IMR-90 (cell line): ENCODE measurements at regions not wholly inside any gene's neighbourhood (a gene's known extent, or its start where the extent isn't known, plus 50 kb on each side); places are given as distances from the start of the nearest gene placed in this dataset.

ENCODE experiments used
- ATAC-seq: fragments of 200-7000 bp; cut with Tn5 transposase; 2 replicates; pipeline ENCODE4 v1.9.1; 2020; ENCODE audit warnings: low read depth, mild to moderate bottlenecking, moderate library complexity
- BruUV-seq: library from RNA; stranded (reverse); fragments of 400-500 nt; replicated peaks from 2 replicates; lab custom pipeline; 2021; lab: Mats Ljungman, UMichigan
- CTCF ChIA-PET: fragments of 300-600 bp; formaldehyde crosslinking; extraction: SDS; loops from one replicate; lab custom pipeline; 2021; ENCODE audit warnings: antibody characterized with exemption; lab: Yijun Ruan, JAX
- POLR2A ChIA-PET: fragments of 300-600 bp; sonication (Branson Sonifier 250); formaldehyde crosslinking; loops from one replicate; lab custom pipeline; 2022; ENCODE audit warnings: antibody characterized with exemption; ENCODE audit not compliant: unreplicated experiment; lab: Charles Lee
- DNase-seq: peaks from one replicate; pipeline ENCODE4 v3.0.0; 2013
- H2AFZ ChIP-seq: replicated peaks from 2 replicates; pipeline ENCODE3; 2013; ENCODE audit warnings: low read length, mild to moderate bottlenecking; ENCODE audit not compliant: poor library complexity
- H2AK5ac ChIP-seq: 2 replicates; pipeline ENCODE4 v1.6.1; 2013; ENCODE audit warnings: low read depth, low read length, inconsistent platforms
- H2AK9ac ChIP-seq: replicated peaks from 2 replicates; pipeline ENCODE3; 2013; ENCODE audit warnings: mild to moderate bottlenecking, low read depth, low read length, moderate library complexity; ENCODE audit not compliant: poor library complexity
- H2BK120ac ChIP-seq: 2 replicates; pipeline ENCODE4 v1.6.1; 2013; ENCODE audit warnings: low read depth, low read length, inconsistent platforms
- H2BK15ac ChIP-seq: 3 replicates; pipeline ENCODE4 v1.6.1; 2013; ENCODE audit warnings: low read depth, low read length, inconsistent platforms
- H2BK20ac ChIP-seq: 2 replicates; pipeline ENCODE4 v1.6.1; 2013; ENCODE audit warnings: low read depth, mild to moderate bottlenecking, inconsistent platforms, low read length, moderate library complexity
- H2BK5ac ChIP-seq: 2 replicates; pipeline ENCODE4 v1.6.1; 2013; ENCODE audit warnings: mild to moderate bottlenecking, low read depth, low read length, inconsistent platforms; ENCODE audit not compliant: poor library complexity, severe bottlenecking
- H3K14ac ChIP-seq: replicated peaks from 2 replicates; pipeline ENCODE4 v1.6.1; 2013; ENCODE audit warnings: low read depth, low read length, inconsistent platforms
- H3K18ac ChIP-seq: 2 replicates; pipeline ENCODE4 v1.6.1; 2013; ENCODE audit warnings: low read depth, low read length, control low read depth
- H3K23ac ChIP-seq: 2 replicates; pipeline ENCODE4 v1.6.1; 2013; ENCODE audit warnings: low read depth, low read length, inconsistent platforms
- H3K27ac ChIP-seq: 2 replicates; pipeline ENCODE4 v1.5.1; 2013; ENCODE audit warnings: mild to moderate bottlenecking, control low read depth, low read length; ENCODE audit not compliant: insufficient read depth
- H3K27me3 ChIP-seq: 2 replicates; pipeline ENCODE4 v1.6.1; 2013; ENCODE audit warnings: low read length; ENCODE audit not compliant: control insufficient read depth, insufficient read depth
- H3K36me3 ChIP-seq: 2 replicates; pipeline ENCODE4 v1.6.1; 2013; ENCODE audit warnings: low read length, mixed read lengths; ENCODE audit not compliant: control insufficient read depth, insufficient read depth
- H3K4ac ChIP-seq: 2 replicates; pipeline ENCODE4 v1.6.1; 2013; ENCODE audit warnings: low read depth, low read length, inconsistent platforms
- H3K4me1 ChIP-seq: 2 replicates; pipeline ENCODE4 v1.6.1; 2013; ENCODE audit warnings: low read length, mixed read lengths; ENCODE audit not compliant: control insufficient read depth, insufficient read depth
- H3K4me2 ChIP-seq: 2 replicates; pipeline ENCODE4 v1.6.1; 2013; ENCODE audit warnings: low read depth, mild to moderate bottlenecking, control low read depth, low read length, moderate library complexity
- H3K4me3 ChIP-seq: 2 replicates; pipeline ENCODE4 v1.5.1; 2013; ENCODE audit warnings: low read depth, mild to moderate bottlenecking, control low read depth, low read length, moderate library complexity; ENCODE audit not compliant: insufficient read depth
- H3K56ac ChIP-seq: 2 replicates; pipeline ENCODE4 v1.6.1; 2013; ENCODE audit warnings: low read length, inconsistent platforms; ENCODE audit not compliant: insufficient read depth; ENCODE audit errors: extremely low read depth
- H3K79me1 ChIP-seq, 2 experiments: 2 replicates each; pipeline ENCODE4 v1.6.1; 2013; ENCODE audit warnings: low read length in 2 of 2, inconsistent platforms in 1 of 2, low read depth in 1 of 2
- H3K9ac ChIP-seq: 2 replicates; pipeline ENCODE4 v1.6.1; 2013; ENCODE audit warnings: low read depth, low read length, control low read depth
- H3K9me1 ChIP-seq: 2 replicates; pipeline ENCODE4 v1.6.1; 2013; ENCODE audit warnings: low read length, inconsistent platforms; ENCODE audit not compliant: insufficient read depth
- H3K9me3 ChIP-seq: 2 replicates; pipeline ENCODE4 v1.6.1; 2013; ENCODE audit warnings: low read length; ENCODE audit not compliant: control insufficient read depth, insufficient read depth
- H4K20me1 ChIP-seq: 2 replicates; pipeline ENCODE4 v1.6.1; 2013; ENCODE audit warnings: low read length, inconsistent platforms; ENCODE audit not compliant: insufficient read depth
- H4K5ac ChIP-seq: 2 replicates; pipeline ENCODE4 v1.6.1; 2013; ENCODE audit warnings: mild to moderate bottlenecking, low read depth, low read length, control low read depth
- H4K8ac ChIP-seq, 2 experiments: 2 replicates each; pipeline ENCODE4 v1.6.1; 2013; ENCODE audit warnings: low read depth in 2 of 2, low read length in 2 of 2, control low read depth in 1 of 2, inconsistent platforms in 1 of 2
- H4K91ac ChIP-seq: 2 replicates; pipeline ENCODE4 v1.6.1; 2013; ENCODE audit warnings: low read depth, low read length, inconsistent platforms; ENCODE audit not compliant: insufficient read depth
- BHLHE40 ChIP-seq: fragments of 150-350 bp; IDR thresholded peaks from 2 replicates; pipeline ENCODE4 v1.6.1; 2016; ENCODE audit warnings: mild to moderate bottlenecking, low read depth, low read length
- CEBPB ChIP-seq: IDR thresholded peaks from 2 replicates; pipeline ENCODE4 v1.6.1; 2012; ENCODE audit warnings: low read depth, low read length, improper control_type of control experiment
- CHD1 ChIP-seq: IDR thresholded peaks from 2 replicates; pipeline ENCODE4 v1.6.1; 2012; ENCODE audit warnings: low read depth, low read length, improper control_type of control experiment
- FOS ChIP-seq: fragments of 150-350 bp; IDR thresholded peaks from 2 replicates; pipeline ENCODE4 v1.6.1; 2016; ENCODE audit warnings: low read depth, low read length
- MAFK ChIP-seq: IDR thresholded peaks from 2 replicates; pipeline ENCODE4 v1.6.1; 2012; ENCODE audit warnings: low read depth, low read length, improper control_type of control experiment
- MAZ ChIP-seq: IDR thresholded peaks from 2 replicates; pipeline ENCODE4 v1.6.1; 2012; ENCODE audit warnings: low read depth, mild to moderate bottlenecking, low read length, improper control_type of control experiment, moderate library complexity, borderline replicate concordance
- MXI1 ChIP-seq: IDR thresholded peaks from 2 replicates; pipeline ENCODE4 v1.6.1; 2012; ENCODE audit warnings: low read depth, mild to moderate bottlenecking, low read length, moderate library complexity, borderline replicate concordance
- NFE2L2 ChIP-seq: fragments of 150-350 bp; IDR thresholded peaks from 2 replicates; pipeline ENCODE4 v1.6.1; 2016; ENCODE audit warnings: low read depth, mild to moderate bottlenecking, low read length
- POLR2A ChIP-seq: IDR thresholded peaks from 2 replicates; pipeline ENCODE4 v1.6.1; 2012; ENCODE audit warnings: mild to moderate bottlenecking, low read depth, low read length
- RAD21 ChIP-seq: IDR thresholded peaks from 2 replicates; pipeline ENCODE4 v1.6.1; 2012; ENCODE audit warnings: low read length, improper control_type of control experiment
- RCOR1 ChIP-seq: IDR thresholded peaks from 2 replicates; pipeline ENCODE4 v1.6.1; 2012; ENCODE audit warnings: mild to moderate bottlenecking, low read length, improper control_type of control experiment; ENCODE audit not compliant: insufficient replicate concordance
- RFX5 ChIP-seq: IDR thresholded peaks from 2 replicates; pipeline ENCODE4 v1.8.0; 2012; ENCODE audit warnings: low read depth, mild to moderate bottlenecking, low read length, moderate library complexity
- SMC3 ChIP-seq: fragments of 150-350 bp; IDR thresholded peaks from 2 replicates; pipeline ENCODE4 v1.6.1; 2016; ENCODE audit warnings: low read depth, mild to moderate bottlenecking, antibody characterized with exemption, low read length, moderate library complexity
- WGBS, 2 experiments: methylation state at CpG; one replicate each; pipeline versions ENCODE4 v1.1.5 to v1.1.7; 2013; ENCODE audit warnings: missing lambda C conversion rate in 2 of 2; ENCODE audit not compliant: insufficient read length in 1 of 2; ENCODE audit errors: extremely low coverage in 2 of 2; 5-methylcytosine and 5-hydroxymethylcytosine counted together
- dilution Hi-C: fragments of 300-500 bp; cut with HindIII; formaldehyde crosslinking; loops from one replicate; pipeline ENCODE4 v1.14.3; 2018; ENCODE audit warnings: low sequenced_read_pairs; ENCODE audit not compliant: unreplicated experiment
- in situ Hi-C: fragments of 300-500 bp; cut with MboI; formaldehyde crosslinking; loops from 3 replicates; pipeline ENCODE4 v1.14.3; 2019; ENCODE audit warnings: low sequenced_read_pairs, inconsistent platforms, mixed read lengths
- intact Hi-C: fragments of 100-400 bp; cut with micrococcal nuclease; formaldehyde crosslinking; loops from 2 replicates; pipeline ENCODE4 v1.10.0; 2022
- TF ChIP-seq, protein P1 (sequence below): fragments of 150-350 bp; IDR thresholded peaks from 2 replicates; pipeline ENCODE4 v1.6.1; 2017; ENCODE audit warnings: mild to moderate bottlenecking, antibody characterized with exemption, low read length, low read depth
- TF ChIP-seq, protein P2 (sequence below): conservative IDR thresholded peaks from 2 replicates; pipeline ENCODE4 v1.5.1; 2012; ENCODE audit warnings: mild to moderate bottlenecking, low read depth, low read length, improper control_type of control experiment
- TF ChIP-seq, protein P3 (sequence below): fragments of 150-350 bp; IDR thresholded peaks from 2 replicates; pipeline ENCODE4 v1.6.1; 2016; ENCODE audit warnings: low read depth, mild to moderate bottlenecking, low read length, moderate library complexity, borderline replicate concordance

DNA sequence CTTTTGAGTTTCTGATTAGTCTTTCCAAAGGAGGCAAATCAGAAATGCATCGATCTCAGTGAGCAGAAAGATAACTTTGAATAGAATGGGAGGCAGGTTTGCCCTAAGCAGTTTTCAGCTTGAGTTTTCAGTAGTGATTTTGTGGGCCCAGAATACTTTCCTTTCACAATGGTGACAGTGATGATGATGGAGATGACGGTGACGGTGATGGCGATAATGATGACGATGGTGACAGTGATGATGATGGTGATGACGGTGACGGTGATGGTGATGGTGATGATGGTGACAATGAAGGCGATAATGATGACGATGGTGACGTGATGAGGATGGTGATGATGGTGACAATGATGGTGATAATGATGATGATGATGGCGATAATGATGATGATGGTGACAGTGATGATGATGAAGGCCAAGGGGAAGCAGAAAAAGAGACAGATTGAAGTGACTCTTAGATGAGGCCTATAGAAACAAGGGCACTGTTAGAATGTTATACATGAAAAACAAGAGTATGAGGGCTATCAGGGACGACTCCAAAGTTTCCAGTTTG lies 153.4 kb upstream of the B3GAT1 start:
- Histone ChIP-seq H3K9me3 (peaks cover 28% of the 10 kb centered on the region), H2AFZ (peak overlapping the region; percentile 61), H2BK120ac (no peak overlapping the region), H4K8ac (no peak overlapping the region), H3K56ac (no peak overlapping the region), H3K18ac (no peak overlapping the region), H2BK15ac (no peak overlapping the region), H3K4me3 (no peak overlapping the region), H4K5ac (no peak overlapping the region), H3K9me1 (no peaks in the 10 kb centered on the region), H2BK20ac (no peak overlapping the region), H2AK9ac (no peak overlapping the region), H3K9ac (no peak overlapping the region), H2AK5ac (no peak overlapping the region), H2BK5ac (no peak overlapping the region), H4K20me1 (no peaks in the 10 kb centered on the region), H3K4me1 (no peaks in the 10 kb centered on the region), H4K91ac (no peak overlapping the region), H3K14ac (no peak overlapping the region), H3K36me3 (no peaks in the 10 kb centered on the region), H3K4me2 (no peak overlapping the region), H3K4ac (no peak overlapping the region), H3K27me3 (no peaks in the 10 kb centered on the region), H3K23ac (no peak overlapping the region), H3K27ac (no peak overlapping the region), H3K79me1 (no peaks in the 10 kb centered on the region)
- POLR2A ChIA-PET, result no interaction called here
- CTCF ChIA-PET, result no interaction called here
- in situ Hi-C loops, result no loop called here
- no peak for TF ChIP-seq SMC3
- no peak for TF ChIP-seq RCOR1
- TF ChIP-seq NFE2L2, result no peak
- TF ChIP-seq, protein P1, sequence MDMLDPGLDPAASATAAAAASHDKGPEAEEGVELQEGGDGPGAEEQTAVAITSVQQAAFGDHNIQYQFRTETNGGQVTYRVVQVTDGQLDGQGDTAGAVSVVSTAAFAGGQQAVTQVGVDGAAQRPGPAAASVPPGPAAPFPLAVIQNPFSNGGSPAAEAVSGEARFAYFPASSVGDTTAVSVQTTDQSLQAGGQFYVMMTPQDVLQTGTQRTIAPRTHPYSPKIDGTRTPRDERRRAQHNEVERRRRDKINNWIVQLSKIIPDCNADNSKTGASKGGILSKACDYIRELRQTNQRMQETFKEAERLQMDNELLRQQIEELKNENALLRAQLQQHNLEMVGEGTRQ, result no peak
- no peak for TF ChIP-seq BHLHE40
- TF ChIP-seq MAFK, result no peak
- no peak for TF ChIP-seq CEBPB
- no peak for TF ChIP-seq POLR2A
- TF ChIP-seq, protein P2, sequence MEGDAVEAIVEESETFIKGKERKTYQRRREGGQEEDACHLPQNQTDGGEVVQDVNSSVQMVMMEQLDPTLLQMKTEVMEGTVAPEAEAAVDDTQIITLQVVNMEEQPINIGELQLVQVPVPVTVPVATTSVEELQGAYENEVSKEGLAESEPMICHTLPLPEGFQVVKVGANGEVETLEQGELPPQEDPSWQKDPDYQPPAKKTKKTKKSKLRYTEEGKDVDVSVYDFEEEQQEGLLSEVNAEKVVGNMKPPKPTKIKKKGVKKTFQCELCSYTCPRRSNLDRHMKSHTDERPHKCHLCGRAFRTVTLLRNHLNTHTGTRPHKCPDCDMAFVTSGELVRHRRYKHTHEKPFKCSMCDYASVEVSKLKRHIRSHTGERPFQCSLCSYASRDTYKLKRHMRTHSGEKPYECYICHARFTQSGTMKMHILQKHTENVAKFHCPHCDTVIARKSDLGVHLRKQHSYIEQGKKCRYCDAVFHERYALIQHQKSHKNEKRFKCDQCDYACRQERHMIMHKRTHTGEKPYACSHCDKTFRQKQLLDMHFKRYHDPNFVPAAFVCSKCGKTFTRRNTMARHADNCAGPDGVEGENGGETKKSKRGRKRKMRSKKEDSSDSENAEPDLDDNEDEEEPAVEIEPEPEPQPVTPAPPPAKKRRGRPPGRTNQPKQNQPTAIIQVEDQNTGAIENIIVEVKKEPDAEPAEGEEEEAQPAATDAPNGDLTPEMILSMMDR, result no peak
- no peak for TF ChIP-seq RFX5
- no peak for TF ChIP-seq RAD21
- TF ChIP-seq, protein P3, sequence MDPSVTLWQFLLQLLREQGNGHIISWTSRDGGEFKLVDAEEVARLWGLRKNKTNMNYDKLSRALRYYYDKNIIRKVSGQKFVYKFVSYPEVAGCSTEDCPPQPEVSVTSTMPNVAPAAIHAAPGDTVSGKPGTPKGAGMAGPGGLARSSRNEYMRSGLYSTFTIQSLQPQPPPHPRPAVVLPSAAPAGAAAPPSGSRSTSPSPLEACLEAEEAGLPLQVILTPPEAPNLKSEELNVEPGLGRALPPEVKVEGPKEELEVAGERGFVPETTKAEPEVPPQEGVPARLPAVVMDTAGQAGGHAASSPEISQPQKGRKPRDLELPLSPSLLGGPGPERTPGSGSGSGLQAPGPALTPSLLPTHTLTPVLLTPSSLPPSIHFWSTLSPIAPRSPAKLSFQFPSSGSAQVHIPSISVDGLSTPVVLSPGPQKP, result no peak
- TF ChIP-seq MAZ, result no peak
- TF ChIP-seq MXI1, result no peak
- TF ChIP-seq CHD1, result no peak
- TF ChIP-seq FOS, result no peak
- ATAC-seq, result no peak
- intact Hi-C loops, result no loop called here
- dilution Hi-C loops, result no loop called here
- no TSS peak for BruUV-seq
- no peak for DNase-seq
- WGBS, 2 experiments, result 76% methylated on average over 11 of the region's 12 CpGs; no CpG with 5 or more reads in 1 of the 2 experiments
